NCI-H1105 (cell line): ENCODE measurements at regions not wholly inside any gene's neighbourhood (a gene's known extent, or its start where the extent isn't known, plus 50 kb on each side); places are given as distances from the start of the nearest gene placed in this dataset.

Experiments
- DNase-seq: peaks from one replicate; lab custom pipeline; 2025; lab: John Stamatoyannopoulos, UW

DNA sequence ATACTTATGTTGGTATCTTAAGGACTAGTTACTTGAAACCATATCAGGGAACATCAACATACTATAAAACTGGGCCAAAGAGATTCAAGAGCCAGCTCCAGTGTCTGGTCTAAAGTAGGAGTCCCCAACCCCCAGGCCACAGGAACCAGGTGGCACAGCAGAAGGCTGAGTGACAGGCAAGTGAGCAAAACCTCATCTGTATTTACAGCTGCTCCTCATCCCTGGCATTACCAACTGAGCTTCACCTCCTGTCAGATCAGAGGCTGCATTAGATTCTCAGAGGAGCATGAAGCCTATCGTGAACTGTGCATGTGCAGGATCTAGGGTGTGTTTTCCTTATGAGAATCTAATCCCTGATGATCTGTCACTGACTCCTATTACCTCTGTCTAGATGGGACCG, 581.6 kb upstream of the CDH9 start:
- DNase-seq = no peak

DNA sequence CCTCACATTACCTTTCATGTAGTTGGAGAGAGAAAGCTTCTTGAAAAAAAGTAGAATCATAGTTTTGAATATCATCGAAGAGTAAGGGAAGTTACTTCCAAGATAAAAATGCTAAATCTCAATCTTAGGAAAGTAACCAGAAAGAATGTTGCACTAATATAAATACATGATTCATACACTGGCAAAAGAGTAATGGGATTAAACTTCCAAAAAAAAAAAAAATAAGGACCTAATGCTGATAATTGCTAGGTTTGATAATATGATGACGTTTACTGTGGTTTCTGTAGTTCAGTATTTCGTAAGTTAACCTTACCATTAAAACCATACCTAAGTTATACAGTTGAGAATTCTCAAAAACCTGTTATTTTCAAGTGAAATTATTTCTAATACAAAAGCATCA, 573.8 kb upstream of the CDH9 start:
- DNase-seq = no peak

DNA sequence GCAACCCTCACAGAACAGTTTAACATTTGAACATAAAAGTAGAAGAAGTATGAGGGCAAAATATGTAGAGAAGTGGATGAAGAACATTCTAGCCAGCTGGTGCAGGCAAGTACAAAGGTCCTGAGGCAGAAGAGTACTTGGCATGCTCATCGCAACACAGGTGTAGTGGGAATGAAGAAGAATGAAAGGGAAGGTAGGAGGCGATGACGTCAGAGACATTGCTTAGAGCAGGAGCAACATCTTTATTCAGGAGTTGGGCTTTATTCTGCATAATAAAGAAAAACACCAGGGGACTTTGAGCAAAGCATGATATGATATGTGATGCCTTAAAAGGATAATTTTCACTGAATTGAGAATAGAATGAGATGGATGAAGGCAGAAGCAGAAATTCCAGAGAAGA, 570.6 kb upstream of the CDH9 start:
- DNase-seq = no peak

DNA sequence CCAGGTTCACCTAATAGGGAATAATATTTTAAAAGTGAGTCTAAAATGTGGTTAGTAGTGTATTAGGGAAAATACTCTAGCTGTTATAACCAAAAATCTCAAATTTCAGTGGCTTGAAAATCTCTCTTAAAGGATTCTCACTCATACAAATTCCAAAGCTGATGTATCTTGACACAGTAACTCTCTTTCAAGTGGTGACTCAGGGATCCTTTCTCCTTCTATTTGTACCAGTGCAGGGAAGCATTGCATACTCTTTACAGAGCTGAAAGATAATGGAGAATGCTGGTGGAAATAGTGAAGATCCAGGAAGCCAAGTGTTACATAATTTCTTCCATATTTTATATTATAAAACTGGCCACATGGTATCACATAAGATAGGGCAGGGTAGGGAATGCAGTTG, 560.2 kb upstream of the CDH9 start:
- no peak for DNase-seq

DNA sequence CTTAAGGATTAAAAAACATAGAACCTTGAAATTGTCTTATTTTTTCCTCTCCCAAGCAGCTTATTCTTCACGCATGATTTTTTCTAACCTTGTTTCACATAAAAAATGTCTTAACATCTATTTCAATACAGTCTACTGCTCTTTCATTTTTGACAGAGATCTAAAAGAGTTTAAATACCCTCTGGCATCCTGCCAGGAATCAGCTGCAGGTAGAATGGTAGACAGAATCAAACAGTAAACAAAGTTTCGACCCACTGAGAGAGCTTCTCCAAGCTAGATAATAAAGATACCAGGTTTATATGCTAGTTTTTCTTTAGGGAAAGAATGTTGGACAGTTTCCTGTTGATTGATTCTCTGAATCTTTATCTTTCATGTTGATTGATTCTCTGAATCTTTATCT, 555.8 kb upstream of the CDH9 start:
- peak; percentile 68 for DNase-seq

DNA sequence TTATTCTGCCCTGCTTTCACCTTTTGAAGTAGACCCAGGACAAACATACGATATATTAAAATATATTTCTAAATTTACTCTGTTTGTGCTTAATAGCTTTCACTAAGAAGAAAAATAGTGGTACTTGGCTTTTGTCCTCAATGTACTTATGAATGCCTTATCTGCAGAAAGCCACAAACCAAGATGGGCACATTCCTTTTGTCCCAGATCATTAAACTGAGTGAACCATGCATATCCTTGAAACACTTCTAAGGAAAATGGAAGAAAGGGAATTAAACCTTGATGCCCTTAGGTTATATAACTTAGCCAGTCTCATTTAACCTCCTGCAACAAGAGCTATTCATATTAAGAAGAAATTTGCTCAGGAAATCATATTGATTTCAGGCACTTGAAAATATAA, 553.8 kb upstream of the CDH9 start:
- DNase-seq = no peak

DNA sequence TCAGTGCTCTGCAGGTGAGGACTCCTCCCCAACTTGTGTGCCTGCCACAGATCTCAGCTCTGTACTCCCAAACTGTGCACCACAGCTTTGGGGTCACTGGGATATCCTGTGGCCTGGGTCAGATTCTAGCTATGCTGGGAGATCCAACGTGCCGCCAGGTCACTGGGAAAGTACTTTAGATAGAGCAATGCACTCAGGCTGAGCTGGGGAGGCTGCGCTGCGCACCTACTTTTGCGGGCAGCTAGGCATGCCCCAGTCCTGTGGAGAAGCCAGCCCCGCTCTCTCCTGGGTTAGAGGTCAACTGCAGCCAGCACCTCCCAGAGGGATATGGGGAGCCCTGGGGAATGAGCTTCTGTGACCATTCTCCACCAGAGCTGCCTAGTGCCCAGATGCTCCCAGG, 552.1 kb upstream of the CDH9 start:
- no peak for DNase-seq

DNA sequence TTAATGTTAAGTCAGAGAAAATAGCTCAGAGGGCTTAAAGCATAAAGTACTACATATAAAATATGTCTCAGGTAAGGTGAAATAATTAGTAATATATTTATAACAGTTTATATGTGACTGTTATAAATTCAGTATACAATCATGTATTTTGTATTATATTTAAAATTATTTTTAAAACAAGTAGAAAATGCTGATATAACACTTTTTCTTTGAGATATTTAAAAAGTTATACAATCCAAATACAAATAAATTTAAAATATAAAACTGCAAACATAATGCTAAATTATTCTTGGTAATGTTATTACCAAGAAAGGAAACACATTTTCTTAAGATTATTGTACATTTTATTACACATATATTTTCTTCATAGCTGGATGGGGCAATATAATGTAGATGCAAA, 539.9 kb upstream of the CDH9 start:
- DNase-seq = no peak

DNA sequence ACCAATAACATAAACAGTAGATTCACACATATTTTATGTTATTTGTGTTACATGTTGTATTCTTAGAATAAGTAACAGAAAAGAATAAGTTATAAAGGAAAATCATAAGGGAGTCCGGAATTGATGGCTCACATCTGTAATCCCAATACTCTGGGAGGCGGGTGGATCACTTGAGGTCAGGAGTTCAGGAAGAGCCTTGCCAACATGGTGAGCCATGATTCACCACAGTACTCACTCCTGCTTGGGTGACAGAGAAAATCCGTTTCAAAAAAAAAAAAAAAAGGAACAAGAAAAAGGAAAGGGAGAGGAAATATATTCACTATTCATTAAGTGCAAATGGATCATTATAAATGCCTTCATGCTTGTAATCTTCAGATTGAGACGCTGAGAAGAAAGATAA, 533.3 kb upstream of the CDH9 start:
- DNase-seq = no peak

DNA sequence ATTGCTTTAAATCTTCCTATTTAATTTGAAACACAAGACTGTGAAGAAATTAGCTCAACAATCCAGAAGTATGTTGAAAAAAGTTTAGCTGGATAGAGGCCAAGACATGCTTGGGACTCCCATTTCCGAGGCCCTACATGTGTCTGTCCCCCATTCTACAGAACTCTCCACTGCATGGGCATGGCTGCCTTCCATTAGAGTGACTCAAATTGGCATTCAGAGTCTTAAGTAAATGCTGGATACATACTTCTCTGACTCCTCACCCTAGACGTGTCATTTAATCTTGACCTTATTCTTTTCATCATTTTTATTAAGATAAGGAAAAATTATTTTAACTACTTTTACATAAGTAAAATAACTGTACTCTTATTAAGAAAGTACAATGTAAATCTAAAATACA, 530.4 kb upstream of the CDH9 start:
- DNase-seq = no peak

DNA sequence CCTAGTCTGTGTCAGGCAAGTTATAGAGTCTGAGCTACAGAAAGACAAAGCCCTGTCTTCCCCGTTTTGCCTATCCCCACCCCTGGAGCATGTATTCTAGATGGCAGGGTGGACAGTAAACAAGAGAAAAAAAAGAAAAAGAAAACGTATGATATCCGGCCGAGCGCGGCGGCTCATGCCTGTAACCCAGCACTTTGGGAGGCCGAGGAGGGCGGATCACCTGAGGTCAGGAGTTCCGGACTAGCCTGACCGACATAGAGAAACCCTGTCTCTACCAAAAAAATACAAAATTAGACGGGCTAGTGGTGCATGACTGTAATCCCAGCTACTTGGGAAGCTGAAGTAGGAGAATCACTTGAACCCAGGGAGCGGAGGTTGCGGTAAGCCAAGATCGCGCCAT, 523.0 kb upstream of the CDH9 start:
- no peak for DNase-seq

DNA sequence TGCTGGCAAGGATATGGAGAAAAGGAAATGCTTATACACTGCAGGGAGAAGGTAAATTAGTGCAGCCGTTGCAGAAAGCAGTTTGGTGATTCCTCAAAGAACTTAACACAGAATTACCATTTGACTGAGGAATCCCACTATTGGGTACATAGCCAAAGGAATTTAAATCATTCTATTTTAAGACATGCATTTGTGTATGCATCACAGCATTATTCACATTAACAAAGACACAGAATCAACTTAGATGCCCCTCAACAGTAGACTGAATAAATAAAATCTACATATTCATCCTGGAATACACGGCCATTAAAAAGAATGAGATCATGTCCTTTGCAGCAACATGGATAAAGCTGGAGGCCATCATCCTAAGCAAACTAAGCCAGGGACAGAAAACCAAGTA, 510.1 kb upstream of the CDH9 start:
- no peak for DNase-seq

DNA sequence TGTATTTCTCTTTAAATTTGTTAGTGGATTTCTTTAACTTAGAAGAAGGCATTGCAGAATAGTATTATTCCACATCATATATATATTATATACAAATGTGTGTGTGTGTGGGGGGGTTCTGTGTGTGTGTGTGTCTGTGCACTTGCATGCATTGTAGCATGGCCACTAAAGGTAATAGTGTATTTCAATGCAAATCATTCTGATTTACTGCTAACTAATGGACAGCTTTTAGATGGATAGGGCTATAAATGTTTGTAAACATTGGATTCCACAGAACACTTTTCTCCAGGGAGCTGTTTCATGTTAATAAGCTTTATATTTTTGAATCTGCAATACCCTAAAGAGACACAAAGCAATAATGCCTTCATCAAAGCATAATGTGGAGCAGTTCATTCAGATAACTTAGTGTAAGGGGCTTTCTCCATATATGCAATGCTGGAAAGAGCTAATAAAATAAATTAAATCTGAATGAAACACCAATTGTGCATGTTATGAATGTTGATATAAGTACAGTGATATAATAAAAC, 496.7 kb upstream of the CDH9 start:
- no peak for DNase-seq

DNA sequence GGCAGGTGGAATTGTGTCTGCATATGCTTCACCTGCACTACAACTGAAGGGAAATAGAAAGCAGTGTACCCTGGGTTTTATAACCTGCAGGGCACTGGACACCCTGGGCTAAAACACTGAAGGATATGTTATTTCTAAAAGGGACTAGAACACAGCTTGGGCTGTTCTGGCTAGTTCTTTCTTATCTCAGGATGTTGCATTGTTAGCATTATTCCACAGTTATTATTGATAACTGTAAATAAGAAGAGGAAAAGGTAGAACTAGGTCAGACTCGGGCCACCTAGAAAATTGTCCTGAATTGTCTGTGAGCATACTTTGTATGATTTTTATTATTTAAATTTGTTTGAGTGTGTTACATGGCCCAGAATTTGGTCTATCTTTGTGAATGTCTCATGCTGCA, 493.9 kb upstream of the CDH9 start:
- no peak for DNase-seq

DNA sequence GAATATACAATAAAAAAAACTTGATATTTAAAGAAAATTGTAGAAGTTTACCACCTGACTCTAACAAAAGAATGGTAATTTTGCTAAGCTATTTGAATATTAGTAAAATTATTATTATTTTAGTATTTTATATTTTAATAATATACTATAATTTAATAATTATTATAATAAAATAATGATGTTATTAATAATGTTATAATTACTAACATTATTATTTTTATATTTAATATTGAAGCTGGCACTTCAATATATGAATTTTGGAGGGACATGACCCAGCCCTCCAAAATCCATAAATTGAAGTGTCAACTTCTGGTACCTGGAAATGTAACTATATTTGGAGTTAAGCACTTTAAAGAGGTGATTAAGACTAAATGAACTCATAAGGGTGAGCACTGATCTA, 486.1 kb upstream of the CDH9 start:
- no peak for DNase-seq

DNA sequence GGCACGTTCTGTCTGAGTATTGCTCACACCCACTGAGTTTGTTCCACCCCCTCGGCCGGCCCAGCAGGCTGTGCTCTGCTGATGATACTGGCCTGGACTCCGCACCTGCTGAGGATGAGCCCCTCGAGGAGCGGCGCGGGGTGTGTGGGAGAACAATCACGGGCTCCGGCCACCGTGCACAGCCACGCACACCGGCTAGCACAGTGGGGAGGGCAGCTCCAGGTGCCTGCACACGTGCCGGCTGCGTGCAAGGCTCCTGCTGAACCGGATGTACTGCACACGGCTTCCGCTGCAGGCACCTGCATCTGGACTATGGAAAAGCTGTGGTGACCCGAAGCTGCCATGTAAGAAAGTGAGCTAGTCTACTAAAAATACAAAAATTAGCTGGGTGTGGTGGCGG, 485.2 kb upstream of the CDH9 start:
- DNase-seq = no peak

DNA sequence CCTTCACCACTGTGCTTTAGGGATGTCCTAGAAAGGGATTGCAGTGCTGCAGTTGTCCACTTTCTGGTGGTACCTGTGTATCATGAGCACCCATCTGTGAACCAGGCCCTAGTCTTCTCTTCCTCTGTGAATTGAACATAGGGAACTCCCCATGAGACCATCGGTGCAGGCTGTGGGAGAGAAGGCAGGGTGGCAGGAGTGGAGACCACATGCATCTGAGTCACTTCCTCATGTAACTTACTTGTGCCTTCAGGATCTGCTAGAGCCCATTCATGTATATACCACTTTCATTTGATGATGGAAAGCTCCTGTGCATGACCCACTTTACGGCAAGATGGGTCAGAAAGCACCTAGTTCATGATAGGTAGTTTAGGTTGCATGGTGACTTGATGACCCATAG, 478.1 kb upstream of the CDH9 start:
- DNase-seq = no peak

DNA sequence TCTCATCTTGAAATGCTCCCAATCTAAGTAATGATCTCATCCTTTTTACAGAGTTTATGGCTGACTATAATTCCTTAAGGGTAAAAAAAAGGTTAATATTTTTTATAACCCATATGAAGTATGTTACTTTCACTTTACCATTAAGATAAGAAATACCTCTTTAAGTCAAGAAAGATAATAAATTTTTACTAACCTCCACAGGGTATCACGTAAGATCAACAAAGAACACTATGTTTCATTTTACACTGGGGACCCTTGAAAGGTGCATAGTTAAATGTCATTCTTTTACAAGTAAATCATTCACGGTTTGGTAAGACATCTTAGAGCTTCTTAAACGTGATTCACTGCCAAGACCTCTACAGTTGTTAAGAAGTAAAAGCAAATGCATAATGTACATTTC, 472.7 kb upstream of the CDH9 start:
- no peak for DNase-seq

DNA sequence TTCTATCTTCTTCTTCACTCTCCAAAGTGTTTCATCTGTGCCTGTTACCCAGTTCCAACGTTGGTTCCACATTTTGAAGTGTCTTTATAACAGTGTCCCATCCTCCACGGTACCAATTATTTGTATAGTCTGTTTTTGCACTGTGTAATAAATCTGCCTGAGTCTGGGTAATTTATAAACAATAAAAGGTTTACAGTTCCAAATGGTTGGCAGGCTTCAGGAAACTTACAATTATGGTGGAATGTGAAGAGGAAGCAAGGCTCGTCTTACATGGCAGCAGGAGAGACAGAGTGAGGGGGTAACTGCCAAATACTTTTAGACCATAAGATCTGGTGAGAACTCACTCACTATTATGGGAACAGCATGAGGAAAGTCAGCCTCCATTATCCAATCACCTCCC, 465.4 kb upstream of the CDH9 start:
- no peak for DNase-seq

DNA sequence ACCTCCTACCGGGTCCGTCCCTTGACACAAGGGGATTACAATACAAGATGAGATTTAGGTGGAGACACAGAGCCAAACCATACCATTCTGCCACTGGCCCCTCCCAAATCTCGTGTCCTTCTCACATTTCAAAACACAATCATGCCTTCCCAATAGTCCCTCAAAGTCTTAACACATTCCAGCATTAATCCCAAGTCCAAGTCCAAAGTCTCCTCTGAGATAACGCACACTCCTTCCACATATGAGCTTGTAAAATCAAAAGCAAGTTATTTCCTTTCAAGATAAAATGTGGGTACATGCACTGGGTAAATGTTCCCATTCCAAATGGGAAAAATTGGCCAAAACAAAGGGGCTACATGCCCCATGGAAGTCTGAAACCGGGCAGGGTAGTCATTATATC, 463.9 kb upstream of the CDH9 start:
- DNase-seq = no peak

DNA sequence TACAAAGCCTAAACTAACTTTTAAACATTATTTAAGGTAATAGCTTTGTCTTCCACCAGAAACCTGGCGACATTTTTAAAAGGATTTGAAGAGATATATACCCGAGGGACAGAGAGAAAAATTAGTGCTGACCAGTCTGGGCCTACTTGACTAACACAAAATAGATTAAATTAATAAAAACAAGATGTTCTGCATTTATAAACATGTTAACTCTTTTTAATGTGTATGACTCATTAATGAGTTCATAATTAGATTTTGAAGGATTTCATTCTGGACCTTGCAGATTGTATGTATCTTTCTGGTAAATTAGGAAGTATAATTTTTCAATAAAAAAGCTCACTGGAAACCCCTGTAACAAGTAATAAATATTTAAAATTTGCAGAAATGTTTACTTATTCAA, 459.1 kb upstream of the CDH9 start:
- no peak for DNase-seq

DNA sequence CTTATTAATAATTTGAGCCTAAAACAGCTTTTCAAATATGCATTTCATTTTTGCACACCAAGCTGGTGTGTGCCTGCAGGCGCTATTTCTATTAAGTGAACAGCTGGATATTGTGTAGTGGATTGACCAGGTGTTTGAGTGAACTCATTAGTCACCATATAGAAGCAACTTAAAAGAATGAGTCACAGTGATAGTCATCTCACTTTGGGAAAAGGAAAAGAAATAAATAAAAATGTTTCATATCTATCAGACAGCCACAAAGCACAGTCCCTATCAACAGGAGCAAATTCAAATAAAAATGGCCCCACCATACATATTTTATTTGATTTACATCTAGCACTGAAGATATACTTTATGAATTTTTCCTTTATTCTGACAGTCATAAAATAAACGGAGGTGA, 456.5 kb upstream of the CDH9 start:
- no peak for DNase-seq

DNA sequence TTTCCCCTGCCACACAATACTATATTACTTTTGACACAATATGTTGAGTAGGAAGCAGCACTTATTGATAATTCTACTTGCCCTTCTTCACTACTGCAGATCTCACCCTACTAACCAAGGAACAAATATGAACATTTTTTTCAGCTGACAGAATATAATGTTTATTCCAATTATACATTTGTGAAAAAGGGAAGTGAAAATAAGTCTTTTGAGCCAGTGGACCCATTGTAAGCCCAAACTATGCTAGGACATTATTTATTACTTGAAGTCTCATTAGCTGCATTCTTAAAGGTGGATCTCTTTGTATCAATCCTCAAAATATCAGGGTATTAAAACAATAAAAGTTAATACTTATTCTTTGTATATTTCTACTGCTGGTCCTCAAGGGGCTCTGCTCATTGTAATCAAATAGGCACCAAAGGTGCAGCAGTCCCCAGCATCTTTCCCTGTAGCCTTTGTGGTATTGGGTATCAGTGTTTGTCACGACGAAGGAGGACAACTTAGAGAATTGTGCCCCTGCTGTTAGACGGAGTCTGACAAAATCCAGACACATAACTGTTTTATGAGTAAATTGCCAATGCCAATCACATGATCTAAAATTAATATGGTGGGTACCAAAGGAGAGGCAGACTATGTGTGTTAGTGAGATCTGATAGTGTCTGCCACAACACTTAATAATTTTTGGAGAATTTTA, 453.5 kb upstream of the CDH9 start:
- no peak for DNase-seq

DNA sequence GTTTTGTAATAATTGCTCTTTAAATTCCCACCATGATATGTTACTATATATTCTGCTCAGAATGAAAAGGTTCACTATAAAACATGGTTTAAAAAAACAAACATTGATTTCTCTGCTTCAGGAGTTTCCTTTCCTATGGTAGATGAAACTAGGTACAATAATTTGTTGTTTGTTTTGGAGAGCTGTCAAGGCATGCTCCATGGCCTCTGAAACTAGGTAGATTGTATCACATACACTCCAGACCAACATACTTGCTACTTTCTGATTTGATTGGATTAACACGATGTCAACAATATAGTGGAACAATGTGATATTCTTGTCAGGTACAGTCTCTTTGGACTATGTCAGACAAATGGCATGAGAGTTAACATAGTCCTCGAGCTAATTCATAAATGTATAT, 452.7 kb upstream of the CDH9 start:
- DNase-seq = peak; percentile 11

DNA sequence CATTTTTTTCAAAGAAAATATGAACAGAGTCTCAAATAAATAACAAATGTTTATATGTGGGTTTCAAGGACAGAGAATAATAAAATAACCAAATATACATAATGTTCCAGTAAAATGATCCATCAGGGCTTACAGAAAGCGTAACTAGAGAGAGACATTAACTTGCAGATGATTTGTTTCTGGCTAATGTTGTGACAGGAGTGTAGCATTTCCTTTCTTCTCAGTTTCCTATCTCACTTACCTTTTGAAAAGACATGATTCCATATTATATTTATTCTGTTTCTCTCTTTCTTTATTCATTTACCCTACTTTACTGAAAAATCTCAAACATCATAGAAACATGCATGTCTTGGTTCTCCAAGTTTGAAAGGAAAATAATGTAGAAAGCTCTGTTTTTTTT, 451.3 kb upstream of the CDH9 start:
- DNase-seq = no peak
